SK-N-SH treated with all-trans-retinoic acid at 6 μM for 48 hours (cell line): ENCODE measurements at regions not wholly inside any gene's neighbourhood (a gene's known extent, or its start where the extent isn't known, plus 50 kb on each side); places are given as distances from the start of the nearest gene placed in this dataset.

Source experiments
- ESRRG ChIP-seq: fragments of 250-450 bp; sonication (Bioruptor Pico); IDR thresholded peaks from 2 replicates; pipeline ENCODE4 v1.6.1; 2021; ENCODE audit warnings: mild to moderate bottlenecking
- GLIS3 ChIP-seq: fragments of 250-450 bp; sonication (Bioruptor Pico); IDR thresholded peaks from 2 replicates; pipeline ENCODE4 v1.5.0; 2020; ENCODE audit warnings: mild to moderate bottlenecking, moderate library complexity
- PPARA ChIP-seq: fragments of 250-450 bp; sonication (Bioruptor Pico); IDR thresholded peaks from 2 replicates; pipeline ENCODE4 v1.5.0; 2020; ENCODE audit warnings: mild to moderate bottlenecking, borderline replicate concordance
- SNAI2 ChIP-seq: fragments of 250-450 bp; sonication (Bioruptor Pico); IDR thresholded peaks from 2 replicates; pipeline ENCODE4 v1.5.0; 2020; ENCODE audit warnings: mild to moderate bottlenecking, moderate library complexity
- TCF4 ChIP-seq: fragments of 250-450 bp; sonication (Bioruptor Pico); IDR thresholded peaks from 2 replicates; pipeline ENCODE4 v1.8.0; 2021; ENCODE audit warnings: mild to moderate bottlenecking, moderate library complexity, borderline replicate concordance
- TSHZ2 ChIP-seq: fragments of 250-450 bp; sonication (Bioruptor Pico); IDR thresholded peaks from 2 replicates; pipeline ENCODE4 v1.5.0; 2020; ENCODE audit warnings: mild to moderate bottlenecking, moderate library complexity
- TF ChIP-seq, protein P1 (sequence below): fragments of 250-450 bp; sonication (Bioruptor Pico); IDR thresholded peaks from 2 replicates; pipeline ENCODE4 v1.5.1; 2020; ENCODE audit warnings: low read depth, mild to moderate bottlenecking, moderate library complexity

DNA sequence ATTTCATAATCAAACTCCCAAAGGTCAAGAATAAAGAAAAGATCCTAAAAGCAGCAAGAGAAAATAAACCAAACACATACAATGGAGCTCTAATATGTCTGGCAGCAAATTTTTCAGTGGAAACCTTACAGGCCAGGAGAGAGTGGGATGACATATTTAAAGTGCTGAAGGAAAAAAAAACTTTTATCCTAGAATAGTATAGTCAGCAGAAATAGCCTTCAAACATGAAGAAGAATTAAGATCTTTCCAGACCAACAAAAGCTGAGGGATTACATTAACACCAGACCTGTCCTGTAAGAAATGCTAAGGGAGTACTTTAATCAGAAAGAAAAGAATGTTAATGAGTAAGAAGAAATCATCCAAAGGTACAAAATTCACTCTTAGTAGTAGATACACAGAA, 215.7 kb upstream of the IGF1 start:
- TF ChIP-seq, protein P1, sequence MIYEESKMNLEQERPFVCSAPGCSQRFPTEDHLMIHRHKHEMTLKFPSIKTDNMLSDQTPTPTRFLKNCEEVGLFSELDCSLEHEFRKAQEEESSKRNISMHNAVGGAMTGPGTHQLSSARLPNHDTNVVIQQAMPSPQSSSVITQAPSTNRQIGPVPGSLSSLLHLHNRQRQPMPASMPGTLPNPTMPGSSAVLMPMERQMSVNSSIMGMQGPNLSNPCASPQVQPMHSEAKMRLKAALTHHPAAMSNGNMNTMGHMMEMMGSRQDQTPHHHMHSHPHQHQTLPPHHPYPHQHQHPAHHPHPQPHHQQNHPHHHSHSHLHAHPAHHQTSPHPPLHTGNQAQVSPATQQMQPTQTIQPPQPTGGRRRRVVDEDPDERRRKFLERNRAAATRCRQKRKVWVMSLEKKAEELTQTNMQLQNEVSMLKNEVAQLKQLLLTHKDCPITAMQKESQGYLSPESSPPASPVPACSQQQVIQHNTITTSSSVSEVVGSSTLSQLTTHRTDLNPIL (CRISPR knock-in tag): no peak
- TF ChIP-seq GLIS3 (CRISPR knock-in tag): no peak
- TF ChIP-seq SNAI2 (CRISPR knock-in tag): no peak
- no peak for TF ChIP-seq TSHZ2 (CRISPR knock-in tag)
- no peak for TF ChIP-seq TCF4
- no peak for TF ChIP-seq PPARA (CRISPR knock-in tag)
- TF ChIP-seq ESRRG: no peak
